Stimulated activated CD4-positive, alpha-beta T cell treated with anti-CD3 and anti-CD28 coated beads, Interleukin-15, amount 100 ng/mL, for 1 hour (primary cell): ENCODE measurements at regions not wholly inside any gene's neighbourhood (a gene's known extent, or its start where the extent isn't known, plus 50 kb on each side); places are given as distances from the start of the nearest gene placed in this dataset.

Experiments
- DNase-seq, 2 donors: peaks; one replicate each; pipeline ENCODE4 v3.0.0-alpha.2; 2020; ENCODE audit warnings: low read depth in 1 of 2, low spot score in 1 of 2

- DNase-seq = no peak
Measured at GRCh38 chr17:79374087-79374689, 236.7 kb downstream of the RBFOX3 start.

DNA sequence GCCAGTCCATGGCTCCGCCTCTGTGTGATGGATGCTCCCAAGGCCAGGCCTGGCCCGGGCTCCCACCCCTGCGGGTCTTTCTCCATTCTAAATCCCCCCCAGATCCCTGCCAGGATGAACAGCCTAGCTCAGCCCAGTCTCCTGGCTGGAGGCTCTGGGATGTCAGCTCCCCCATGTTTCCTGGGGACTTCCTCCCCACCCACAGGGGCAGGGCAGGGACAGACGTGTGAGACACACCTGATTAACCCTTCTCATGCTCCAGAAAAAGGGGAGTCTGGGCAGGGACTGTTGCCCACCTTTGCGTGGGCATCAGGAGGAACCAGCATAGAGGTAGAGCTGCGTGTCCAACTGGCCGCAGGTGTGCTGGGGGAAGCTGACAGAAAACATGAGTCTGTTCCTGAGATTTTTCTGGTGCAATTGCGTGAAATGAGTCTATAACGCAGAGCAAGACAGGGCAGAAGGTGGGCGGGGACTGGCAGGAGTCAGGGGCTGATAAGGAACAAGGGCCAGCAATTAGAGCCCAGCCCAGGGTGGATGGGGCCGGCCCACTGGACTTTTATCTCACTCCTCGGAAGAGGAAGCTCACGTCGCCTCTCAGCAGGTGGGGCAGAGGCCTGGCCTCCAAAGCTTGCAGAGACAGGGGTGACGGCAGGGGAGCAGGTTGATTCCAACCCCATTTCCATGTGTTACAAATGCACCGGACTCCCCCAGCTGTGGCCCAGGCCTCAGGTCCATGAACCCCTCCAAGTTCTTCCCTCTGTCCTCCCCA is 238.2 kb downstream of the RBFOX3 start:
- no peak for DNase-seq

DNA sequence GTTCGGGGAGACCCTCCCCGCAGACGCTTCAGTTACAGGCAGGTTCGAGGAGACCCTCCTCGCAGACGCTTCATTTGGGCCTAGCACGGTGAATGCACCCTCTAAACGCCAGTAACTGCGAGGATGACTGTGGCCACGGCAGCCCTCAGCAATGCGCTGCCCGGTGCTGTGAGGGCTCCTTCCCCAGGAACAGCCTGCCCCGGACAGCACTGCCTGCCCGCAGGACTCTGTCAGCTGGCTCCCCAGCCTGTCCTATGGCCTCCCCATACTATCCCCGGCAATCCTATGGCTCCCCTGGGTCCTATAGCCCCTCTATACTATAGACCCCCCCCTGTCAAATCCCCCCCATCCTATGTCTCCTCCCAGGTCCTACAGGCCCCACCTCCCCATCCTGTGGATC is 238.9 kb downstream of the RBFOX3 start:
- no peak for DNase-seq

- DNase-seq = no peak
Measured at GRCh38 chr17:79370594-79370993, 240.3 kb downstream of the RBFOX3 start.

GRCh38 chr17:79370126-79370525 is 240.7 kb downstream of the RBFOX3 start:
- DNase-seq = no peak

GRCh38 chr17:79369532-79369931 is 241.3 kb downstream of the RBFOX3 start:
- no peak for DNase-seq

DNA sequence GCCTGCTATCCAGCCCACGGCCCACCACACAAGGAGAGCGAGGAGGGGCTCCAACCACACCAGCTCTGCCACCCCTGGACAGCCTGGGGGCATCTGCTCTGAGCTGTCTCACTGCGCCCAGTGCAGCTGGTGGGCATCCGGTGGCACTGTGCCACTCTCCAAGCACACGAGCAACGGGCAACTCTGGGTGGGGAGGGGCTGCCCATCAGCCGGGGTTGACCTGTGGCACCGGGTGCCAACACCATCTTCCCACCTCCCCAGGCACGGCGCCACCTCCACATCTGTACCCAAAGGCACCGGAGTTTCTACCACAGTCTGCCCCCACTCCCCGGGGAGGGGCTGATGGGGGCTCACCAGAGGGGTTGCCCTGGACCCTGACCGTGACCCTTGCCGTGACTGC is 241.8 kb downstream of the RBFOX3 start:
- no peak for DNase-seq

- no peak for DNase-seq
Measured at GRCh38 chr17:79368521-79368920, 242.3 kb downstream of the RBFOX3 start.

DNA sequence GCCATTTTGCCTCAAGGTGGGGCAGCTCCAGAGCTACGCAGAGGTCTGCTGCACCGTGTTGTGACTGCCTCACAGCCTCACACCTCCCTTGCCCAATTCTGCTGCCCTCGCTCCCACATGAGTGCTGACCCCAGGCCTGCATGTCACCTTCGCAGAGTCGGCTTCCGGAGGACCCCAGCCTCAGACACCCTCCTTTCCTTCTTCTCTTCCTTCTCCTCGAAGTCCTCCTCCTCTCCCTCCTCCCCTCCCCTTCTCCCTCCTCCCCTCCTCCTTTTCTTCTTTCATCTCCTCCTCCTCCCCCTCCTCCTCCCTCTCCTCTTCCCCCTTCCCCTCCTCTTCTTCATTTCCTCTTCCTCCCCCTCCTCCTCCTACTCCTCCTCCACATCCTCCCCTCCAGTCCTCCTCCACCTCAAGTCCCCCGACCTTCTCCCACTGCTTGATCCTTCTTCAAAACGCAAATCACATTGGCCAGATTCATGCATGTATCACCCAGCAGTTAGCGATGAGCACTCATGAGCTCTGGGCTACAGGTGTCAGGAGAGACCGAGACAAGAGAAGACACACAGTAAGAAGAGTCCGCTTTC is 243.8 kb downstream of the RBFOX3 start:
- DNase-seq = no peak

DNA sequence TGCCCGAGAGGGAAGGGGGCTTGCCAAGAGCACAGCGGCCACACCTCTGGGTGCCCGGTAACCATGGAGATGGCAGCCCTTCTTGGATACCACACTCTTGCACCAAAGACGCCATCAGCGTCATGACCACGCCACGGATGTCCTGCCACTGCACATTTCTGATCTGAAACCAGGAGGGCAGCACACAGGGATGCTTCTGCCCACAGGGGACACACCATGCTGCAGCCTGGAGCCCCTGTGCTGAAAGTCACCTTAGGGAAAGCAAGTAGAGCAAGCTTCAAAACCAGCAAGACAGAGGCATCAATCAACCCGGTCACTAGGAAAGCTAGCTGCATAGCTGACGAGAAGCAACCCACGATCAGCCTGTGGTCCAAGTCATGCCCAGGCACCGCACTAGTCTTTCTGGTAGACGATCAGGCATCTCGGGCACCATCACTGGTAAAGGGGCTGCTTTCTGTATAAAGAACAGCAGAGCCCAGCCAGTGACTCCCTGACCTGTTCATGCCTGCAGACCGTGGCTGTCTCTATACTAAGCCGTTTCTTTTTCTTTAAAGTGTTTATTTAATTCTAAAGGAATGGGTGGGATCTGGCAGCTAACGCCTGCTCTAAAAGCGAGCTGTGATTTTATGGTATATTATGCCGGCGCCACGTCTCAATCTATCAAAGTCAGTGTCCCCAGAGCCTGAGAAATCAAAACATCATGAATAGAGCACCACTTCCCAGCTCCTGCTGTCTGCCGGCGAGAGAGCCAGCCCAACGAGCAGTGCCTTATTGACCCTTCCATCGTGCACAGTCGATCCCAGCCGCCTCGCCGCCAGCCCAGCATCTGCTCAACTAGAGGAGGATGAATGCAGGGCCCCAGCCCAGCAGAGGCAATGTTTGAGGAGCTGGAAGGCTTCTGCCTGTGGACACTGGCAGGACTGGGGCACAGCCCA is 244.7 kb downstream of the RBFOX3 start:
- DNase-seq = no peak

GRCh38 chr17:79365351-79365750 is 245.5 kb downstream of the RBFOX3 start:
- no peak for DNase-seq

GRCh38 chr17:79364315-79365094 is 246.3 kb downstream of the RBFOX3 start:
- no peak for DNase-seq

DNA sequence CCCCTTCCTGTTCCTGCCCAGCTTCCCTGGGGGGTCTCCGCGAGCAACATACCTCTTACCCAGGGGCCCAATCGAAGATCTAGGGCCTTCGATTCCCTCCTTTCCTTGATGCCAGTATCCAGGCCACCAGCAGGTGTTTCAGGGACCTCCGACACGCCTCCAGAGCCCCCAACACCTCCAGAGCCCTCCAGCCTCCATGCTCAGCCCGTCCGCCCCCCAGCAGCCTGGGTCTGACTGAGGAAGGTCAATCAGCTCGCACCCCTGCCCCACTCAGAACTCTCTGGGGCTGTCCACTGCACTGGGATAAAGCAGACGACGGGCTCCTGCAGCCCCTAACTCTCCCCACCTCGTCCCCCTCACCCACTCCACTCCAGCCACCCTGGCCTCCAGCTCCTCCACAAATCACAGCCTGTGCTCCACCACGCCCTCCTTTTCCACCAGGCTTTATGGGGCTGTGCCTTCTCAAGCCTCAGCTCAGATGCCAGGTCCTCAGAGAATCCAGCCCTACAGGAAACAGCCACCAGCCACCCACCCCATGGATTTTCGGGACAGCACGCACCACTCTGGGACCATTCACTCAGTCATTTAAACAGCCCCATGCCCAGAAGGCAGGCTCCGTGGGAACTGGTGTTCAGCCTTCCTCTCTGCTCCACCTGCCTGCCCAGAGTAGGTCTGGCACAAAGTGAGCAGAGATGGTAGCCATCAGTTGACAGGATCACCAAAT is 247.1 kb downstream of the RBFOX3 start:
- DNase-seq = no peak

DNA sequence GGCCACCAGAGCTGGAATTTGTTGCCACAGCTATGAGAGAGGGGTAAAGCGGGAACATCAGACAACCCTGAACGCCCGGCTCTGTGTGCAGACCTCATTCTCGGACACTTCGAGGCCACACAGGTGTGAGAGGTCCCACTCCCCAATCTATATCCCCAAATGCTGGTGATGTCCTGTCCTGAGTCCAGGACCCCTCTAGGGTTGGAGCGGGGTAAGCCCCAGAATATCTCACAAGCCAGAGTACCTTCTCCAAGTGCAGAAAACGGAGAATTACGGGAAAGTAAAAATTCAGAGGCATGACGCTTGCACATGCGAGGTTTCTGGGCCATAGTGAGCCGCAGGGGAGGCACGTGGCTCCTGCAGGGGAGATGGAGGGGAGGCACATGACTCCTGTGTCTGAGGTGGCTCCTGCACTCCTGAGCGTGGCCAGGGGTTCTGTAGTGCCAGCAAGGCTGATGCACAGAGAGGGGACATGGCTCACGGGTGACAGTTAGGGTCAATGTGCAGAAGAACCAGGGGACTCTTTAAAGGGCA is 248.0 kb downstream of the RBFOX3 start:
- DNase-seq = no peak

DNA sequence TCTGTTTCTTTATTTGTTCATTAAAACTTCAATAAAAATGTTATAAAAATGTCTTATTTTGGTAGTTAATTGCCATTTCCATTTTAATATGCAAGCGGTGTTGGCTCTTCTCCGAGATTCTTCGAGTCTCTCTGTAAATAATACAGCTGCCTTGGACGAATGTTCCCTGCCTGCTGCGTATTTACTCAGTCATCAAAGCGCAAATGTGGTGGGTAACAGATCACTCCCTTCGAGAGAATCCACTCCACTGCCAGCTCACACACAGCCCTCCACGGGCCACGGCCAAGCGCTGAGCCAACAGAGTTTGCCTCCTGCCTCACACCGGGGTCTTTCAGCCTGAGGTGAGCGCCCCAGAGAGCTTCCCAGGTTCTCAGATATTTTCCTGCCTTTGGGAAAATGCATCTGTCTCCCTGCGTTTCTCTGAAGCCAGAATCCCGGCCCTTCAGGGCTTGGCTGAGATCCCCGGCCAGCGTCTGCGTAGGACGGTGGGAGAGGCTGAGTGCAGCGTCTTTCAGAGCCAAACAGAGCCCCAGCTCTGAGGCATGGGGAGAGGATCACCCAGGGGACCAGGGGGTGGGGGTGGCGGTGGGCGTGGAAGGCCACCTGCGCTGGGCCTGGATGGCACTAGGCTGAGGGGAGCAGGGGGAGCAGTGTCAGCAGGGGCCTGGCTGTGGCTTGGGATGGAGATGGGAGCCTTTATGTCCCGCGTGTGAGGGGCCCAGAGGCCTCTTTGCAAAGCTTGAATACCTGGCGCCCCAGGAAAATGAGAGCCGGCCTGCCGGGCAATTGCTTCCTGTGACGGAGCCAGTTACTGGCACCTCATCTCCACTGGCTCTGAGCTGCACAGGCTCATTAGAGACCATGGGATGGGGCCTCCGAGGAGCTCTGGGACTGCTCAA is 248.7 kb downstream of the RBFOX3 start:
- DNase-seq = no peak

DNA sequence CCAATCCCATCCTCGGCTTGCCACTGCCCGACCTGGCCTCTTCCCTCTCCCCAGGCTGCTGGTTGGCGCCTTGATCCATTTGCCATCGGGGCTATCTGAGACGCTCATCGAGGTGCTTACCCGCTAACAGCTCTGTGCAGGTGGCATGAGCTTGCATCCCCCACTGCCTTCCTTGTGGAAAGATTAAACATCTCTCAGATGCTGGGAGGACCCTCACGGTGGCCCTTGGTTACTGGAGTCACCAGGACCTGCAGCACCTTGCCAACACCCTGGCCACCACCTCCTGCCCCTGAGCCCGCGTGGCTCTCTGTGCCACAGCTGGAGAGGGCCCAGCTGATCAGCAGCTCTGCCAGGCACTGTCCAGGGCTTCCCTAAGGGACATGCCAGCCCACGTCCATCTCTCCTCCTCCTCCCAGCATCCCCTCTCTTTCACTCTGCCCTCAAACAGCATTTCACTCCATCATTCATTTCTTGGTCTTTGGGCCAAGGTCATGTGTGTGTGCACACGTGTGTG is 249.6 kb downstream of the RBFOX3 start:
- DNase-seq = no peak

- no peak for DNase-seq
Measured at GRCh38 chr17:79360196-79360595, 250.7 kb downstream of the RBFOX3 start.

GRCh38 chr17:79356839-79357447 is 253.9 kb downstream of the RBFOX3 start:
- no peak for DNase-seq
